ENCODE measurements at regions not wholly inside any gene's neighbourhood (a gene's known extent, or its start where the extent isn't known, plus 50 kb on each side); places are given as distances from the start of the nearest gene placed in this dataset.

DNA sequence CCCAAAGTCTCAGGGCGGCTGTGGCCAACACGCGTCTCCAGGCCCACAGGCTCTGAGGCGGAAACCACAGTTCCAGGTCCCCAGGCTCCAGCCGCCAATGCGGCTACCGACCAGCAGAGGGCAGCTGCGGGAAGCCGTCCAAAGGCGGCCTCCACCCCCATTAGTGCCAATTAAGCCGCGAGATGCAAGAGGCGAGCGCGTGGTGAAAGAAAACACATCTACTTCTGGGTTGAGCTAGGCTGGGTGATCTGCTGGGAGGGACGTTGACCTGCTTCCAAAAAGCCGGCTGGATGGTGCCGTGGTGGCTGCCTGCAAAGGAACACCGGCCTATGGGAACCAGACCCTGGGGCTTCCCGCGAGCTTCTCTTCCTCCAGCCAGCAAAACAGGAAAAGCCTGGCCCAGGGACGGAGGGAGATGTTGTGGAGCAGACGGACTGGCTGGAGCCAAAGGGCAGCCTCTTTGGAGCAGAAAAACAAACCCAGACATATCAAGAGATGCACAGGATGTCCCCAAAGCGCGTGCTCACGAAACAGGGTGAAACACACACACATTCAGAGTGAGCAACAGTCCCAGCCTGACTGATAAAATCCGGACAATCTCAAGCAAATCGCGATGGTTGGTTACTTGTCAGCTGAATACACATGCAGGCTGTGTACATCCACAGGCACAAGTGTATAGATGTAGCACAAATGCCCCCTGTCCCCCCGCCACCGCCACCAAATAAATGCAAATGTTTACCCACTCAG lies 187.1 kb upstream of the BRINP1 start:
- TF ChIP-seq POLR2A (IDR thresholded peaks at IDR 0.05; ENCODE audit: low read length) (no peak), CBX8 (IDR thresholded peaks at IDR 0.05) (no peak), RAD21 (conservative IDR thresholded peaks at IDR 0.05 in 1 of 2, IDR thresholded peaks at IDR 0.05 in 1 of 2) (peak; percentile 70), ZFP36 (IDR thresholded peaks at IDR 0.05; ENCODE audit: borderline replicate concordance, partially characterized antibody) (no peak), SMC3 (IDR thresholded peaks at IDR 0.05) (peak; percentile 88), MAFK (IDR thresholded peaks at IDR 0.05; ENCODE audit: partially characterized antibody) (no peak), CEBPB (IDR thresholded peaks at IDR 0.05) (no peak), HOXA7 (CRISPR knock-in tag; IDR thresholded peaks at IDR 0.05) (no peak)
- TF ChIP-seq, protein P1, sequence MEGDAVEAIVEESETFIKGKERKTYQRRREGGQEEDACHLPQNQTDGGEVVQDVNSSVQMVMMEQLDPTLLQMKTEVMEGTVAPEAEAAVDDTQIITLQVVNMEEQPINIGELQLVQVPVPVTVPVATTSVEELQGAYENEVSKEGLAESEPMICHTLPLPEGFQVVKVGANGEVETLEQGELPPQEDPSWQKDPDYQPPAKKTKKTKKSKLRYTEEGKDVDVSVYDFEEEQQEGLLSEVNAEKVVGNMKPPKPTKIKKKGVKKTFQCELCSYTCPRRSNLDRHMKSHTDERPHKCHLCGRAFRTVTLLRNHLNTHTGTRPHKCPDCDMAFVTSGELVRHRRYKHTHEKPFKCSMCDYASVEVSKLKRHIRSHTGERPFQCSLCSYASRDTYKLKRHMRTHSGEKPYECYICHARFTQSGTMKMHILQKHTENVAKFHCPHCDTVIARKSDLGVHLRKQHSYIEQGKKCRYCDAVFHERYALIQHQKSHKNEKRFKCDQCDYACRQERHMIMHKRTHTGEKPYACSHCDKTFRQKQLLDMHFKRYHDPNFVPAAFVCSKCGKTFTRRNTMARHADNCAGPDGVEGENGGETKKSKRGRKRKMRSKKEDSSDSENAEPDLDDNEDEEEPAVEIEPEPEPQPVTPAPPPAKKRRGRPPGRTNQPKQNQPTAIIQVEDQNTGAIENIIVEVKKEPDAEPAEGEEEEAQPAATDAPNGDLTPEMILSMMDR (IDR thresholded peaks at IDR 0.05), result peak; percentile 69
- TF ChIP-seq, protein P2, sequence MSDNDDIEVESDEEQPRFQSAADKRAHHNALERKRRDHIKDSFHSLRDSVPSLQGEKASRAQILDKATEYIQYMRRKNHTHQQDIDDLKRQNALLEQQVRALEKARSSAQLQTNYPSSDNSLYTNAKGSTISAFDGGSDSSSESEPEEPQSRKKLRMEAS (IDR thresholded peaks at IDR 0.05), result no peak
- TF ChIP-seq, protein P3, sequence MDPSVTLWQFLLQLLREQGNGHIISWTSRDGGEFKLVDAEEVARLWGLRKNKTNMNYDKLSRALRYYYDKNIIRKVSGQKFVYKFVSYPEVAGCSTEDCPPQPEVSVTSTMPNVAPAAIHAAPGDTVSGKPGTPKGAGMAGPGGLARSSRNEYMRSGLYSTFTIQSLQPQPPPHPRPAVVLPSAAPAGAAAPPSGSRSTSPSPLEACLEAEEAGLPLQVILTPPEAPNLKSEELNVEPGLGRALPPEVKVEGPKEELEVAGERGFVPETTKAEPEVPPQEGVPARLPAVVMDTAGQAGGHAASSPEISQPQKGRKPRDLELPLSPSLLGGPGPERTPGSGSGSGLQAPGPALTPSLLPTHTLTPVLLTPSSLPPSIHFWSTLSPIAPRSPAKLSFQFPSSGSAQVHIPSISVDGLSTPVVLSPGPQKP (IDR thresholded peaks at IDR 0.05; ENCODE audit: low read depth, low read length), result no peak
- TF ChIP-seq, protein P4, sequence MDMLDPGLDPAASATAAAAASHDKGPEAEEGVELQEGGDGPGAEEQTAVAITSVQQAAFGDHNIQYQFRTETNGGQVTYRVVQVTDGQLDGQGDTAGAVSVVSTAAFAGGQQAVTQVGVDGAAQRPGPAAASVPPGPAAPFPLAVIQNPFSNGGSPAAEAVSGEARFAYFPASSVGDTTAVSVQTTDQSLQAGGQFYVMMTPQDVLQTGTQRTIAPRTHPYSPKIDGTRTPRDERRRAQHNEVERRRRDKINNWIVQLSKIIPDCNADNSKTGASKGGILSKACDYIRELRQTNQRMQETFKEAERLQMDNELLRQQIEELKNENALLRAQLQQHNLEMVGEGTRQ (IDR thresholded peaks at IDR 0.05), result no peak

Measured in A549 (cell line).